ENCODE measurements at regions not wholly inside any gene's neighbourhood (a gene's known extent, or its start where the extent isn't known, plus 50 kb on each side); places are given as distances from the start of the nearest gene placed in this dataset.

DNA sequence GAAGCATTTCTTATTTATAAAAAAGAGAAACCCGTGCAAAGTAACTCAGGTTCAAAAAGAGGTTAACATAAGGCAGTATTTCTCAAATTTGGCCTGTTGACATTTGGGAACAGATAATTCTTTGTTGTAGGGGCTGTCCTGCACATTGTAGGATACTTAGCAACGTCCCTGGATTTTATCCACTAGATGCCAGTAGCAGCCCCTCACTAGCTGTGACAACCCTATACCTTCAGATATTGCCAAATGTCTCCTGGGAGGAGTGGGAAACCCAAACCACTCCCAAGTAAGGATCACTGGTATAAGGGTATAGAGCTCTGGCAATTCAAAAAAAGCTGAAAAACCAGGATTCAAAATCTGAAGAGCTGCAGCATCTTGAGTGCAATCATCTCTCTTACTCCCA is 202.3 kb upstream of the PRKCQ start:
- Histone ChIP-seq H3K27me3 (ENCODE audit: control insufficient read depth in 2 of 2, insufficient read depth in 2 of 2, low read length in 2 of 2) (peaks cover 0 to 8% of the 10 kb centered on the region in 2 experiments; a peak in 4 of 5 replicates), H2AFZ (ENCODE audit: low read depth, low read length) (no peak overlapping the region), H3K4me2 (ENCODE audit: insufficient read depth, low read length) (no peak overlapping the region), H3K4me3 (no peak overlapping the region), H4K20me1 (replicated peaks; ENCODE audit: control insufficient read depth, insufficient read depth, low read length) (no peaks in the 10 kb centered on the region), H3K9me3 (replicated peaks; ENCODE audit: control insufficient read depth, insufficient read depth, low read depth, low read length) (no peaks in the 10 kb centered on the region; the same call in 1 of the 2 replicates), H3K27ac (ENCODE audit: extremely low read depth, low read depth, low read length) (no peak overlapping the region), H3K36me3 (ENCODE audit: control insufficient read depth, insufficient read depth, low read length) (no peaks in the 10 kb centered on the region), H3K9me1 (ENCODE audit: control insufficient read depth, insufficient read depth, low read length) (no peaks in the 10 kb centered on the region), H3K4me1 (replicated peaks in 1 of 2; ENCODE audit: control insufficient read depth in 2 of 2, insufficient read depth in 2 of 2, low read length in 2 of 2) (no peaks in the 10 kb centered on the region), H3K79me2 (ENCODE audit: control insufficient read depth, insufficient read depth, low read length) (no peaks in the 10 kb centered on the region), H3K9ac (ENCODE audit: insufficient read depth in 1 of 2, low read depth in 2 of 2, low read length in 2 of 2) (no peak overlapping the region)
- no peak for ATAC-seq
- BruUV-seq (replicated peaks), result no TSS peak
- POLR2A ChIA-PET, result interaction anchor here (0.6 kb wide), 2 partner anchors 318 to 697 kb away, joined by 3 to 4 read pairs; no protein-coding TSS in a partner anchor
- in situ Hi-C loops (cut with MboI) (no loop called here), intact Hi-C loops (cut with micrococcal nuclease) (no loop called here)
- CTCF ChIA-PET (ENCODE audit: low intra/inter-chr PET ratio), result no interaction called here
- FAIRE-seq, result no peak
- 0% methylated on average over 2 of the region's 2 CpGs for WGBS (ENCODE audit: insufficient coverage, low coverage, missing lambda C conversion rate)
- DNase-seq (ENCODE audit: extremely low read depth in 1 of 4, low spot score in 3 of 4), result no peak
- TF ChIP-seq, protein P1, sequence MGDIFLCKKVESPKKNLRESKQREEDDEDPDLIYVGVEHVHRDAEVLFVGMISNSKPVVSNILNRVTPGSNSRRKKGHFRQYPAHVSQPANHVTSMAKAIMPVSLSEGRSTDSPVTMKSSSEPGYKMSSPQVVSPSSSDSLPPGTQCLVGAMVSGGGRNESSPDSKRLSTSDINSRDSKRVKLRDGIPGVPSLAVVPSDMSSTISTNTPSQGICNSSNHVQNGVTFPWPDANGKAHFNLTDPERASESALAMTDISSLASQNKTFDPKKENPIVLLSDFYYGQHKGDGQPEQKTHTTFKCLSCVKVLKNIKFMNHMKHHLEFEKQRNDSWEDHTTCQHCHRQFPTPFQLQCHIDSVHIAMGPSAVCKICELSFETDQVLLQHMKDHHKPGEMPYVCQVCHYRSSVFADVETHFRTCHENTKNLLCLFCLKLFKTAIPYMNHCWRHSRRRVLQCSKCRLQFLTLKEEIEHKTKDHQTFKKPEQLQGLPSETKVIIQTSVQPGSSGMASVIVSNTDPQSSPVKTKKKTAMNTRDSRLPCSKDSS (IDR thresholded peaks at IDR 0.05; ENCODE audit: low read depth, partially characterized antibody), result no peak
- no peak for TF ChIP-seq ZNF121 (CRISPR knock-in tag; conservative IDR thresholded peaks at IDR 0.05)
- no peak for TF ChIP-seq HES1 (IDR thresholded peaks at IDR 0.05; ENCODE audit: low read depth)
- no peak for TF ChIP-seq POLR2AphosphoS5 (IDR thresholded peaks at IDR 0.05; ENCODE audit: control insufficient read depth, insufficient read depth, low read depth, low read length)
- TF ChIP-seq AFF1 (IDR thresholded peaks at IDR 0.05; ENCODE audit: low read depth in 1 of 2, partially characterized antibody in 2 of 2), result no peak
- TF ChIP-seq ZNF3 (CRISPR knock-in tag; IDR thresholded peaks at IDR 0.05), result no peak
- TF ChIP-seq, protein P2, sequence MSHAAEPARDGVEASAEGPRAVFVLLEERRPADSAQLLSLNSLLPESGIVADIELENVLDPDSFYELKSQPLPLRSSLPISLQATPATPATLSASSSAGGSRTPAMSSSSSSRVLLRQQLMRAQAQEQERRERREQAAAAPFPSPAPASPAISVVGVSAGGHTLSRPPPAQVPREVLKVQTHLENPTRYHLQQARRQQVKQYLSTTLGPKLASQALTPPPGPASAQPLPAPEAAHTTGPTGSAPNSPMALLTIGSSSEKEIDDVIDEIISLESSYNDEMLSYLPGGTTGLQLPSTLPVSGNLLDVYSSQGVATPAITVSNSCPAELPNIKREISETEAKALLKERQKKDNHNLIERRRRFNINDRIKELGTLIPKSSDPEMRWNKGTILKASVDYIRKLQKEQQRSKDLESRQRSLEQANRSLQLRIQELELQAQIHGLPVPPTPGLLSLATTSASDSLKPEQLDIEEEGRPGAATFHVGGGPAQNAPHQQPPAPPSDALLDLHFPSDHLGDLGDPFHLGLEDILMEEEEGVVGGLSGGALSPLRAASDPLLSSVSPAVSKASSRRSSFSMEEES (CRISPR knock-in tag; IDR thresholded peaks at IDR 0.05), result no peak
- no peak for TF ChIP-seq PTRF (tag; IDR thresholded peaks at IDR 0.05)
- no peak for TF ChIP-seq NFIC (IDR thresholded peaks at IDR 0.05)
- no peak for TF ChIP-seq KDM1A (IDR thresholded peaks at IDR 0.05)
- TF ChIP-seq, protein P3, sequence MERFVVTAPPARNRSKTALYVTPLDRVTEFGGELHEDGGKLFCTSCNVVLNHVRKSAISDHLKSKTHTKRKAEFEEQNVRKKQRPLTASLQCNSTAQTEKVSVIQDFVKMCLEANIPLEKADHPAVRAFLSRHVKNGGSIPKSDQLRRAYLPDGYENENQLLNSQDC (CRISPR knock-in tag; IDR thresholded peaks at IDR 0.05), result no peak
- TF ChIP-seq RAD51 (IDR thresholded peaks at IDR 0.05; ENCODE audit: borderline replicate concordance, low read depth), result no peak
- no peak for TF ChIP-seq KHSRP (IDR thresholded peaks at IDR 0.05)
- TF ChIP-seq MYBL2 (IDR thresholded peaks at IDR 0.05; ENCODE audit: low read depth), result no peak
- no peak for TF ChIP-seq MYBL2 (CRISPR knock-in tag; IDR thresholded peaks at IDR 0.05; ENCODE audit: borderline replicate concordance)
